ENCODE measurements at regions not wholly inside any gene's neighbourhood (a gene's known extent, or its start where the extent isn't known, plus 50 kb on each side); places are given as distances from the start of the nearest gene placed in this dataset.
A peak's percentile ranks its signal among the peaks of the same experiment; 100 is the strongest.
"Not testable (repeated sequence)": the region's sequence is repeated elsewhere in the genome, so short reads cannot be mapped to it uniquely, and the experiment has no call there.

DNA sequence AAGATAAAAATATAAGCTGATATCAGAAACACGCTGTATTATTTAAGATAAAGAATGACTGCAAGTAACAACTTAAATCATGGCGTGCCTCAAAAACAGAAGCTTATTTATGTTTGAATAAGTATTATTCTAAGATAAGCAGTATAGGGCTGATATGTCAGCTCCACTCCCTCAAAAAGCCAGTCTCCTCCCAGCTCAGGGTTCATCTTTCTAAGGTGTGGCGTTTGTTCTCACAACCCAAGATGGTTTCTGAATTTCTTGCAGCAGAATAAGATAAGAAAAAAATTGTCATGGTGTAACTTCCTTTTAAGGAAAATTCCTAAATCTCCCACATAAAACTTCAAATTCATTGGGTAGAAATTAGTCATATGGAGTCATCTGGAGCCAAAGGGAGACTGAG is 166.1 kb upstream of the POU1F1 start:
- H3K27ac Mint-ChIP-seq (ENCODE audit: unreplicated experiment) = no peak overlapping the region
- intact Hi-C loops (cut with micrococcal nuclease; ENCODE audit: unreplicated experiment) = no loop called here
- CTCF ChIA-PET = interaction anchor here (0.6 kb wide), 2 partner anchors 19 to 20 kb away, joined by 3 to 4 read pairs; no protein-coding TSS in a partner anchor
- no peak for DNase-seq
- H3K4me1 Mint-ChIP-seq (ENCODE audit: low read depth, unreplicated experiment) = peaks cover 18% of the 10 kb centered on the region
- no peaks in the 10 kb centered on the region for H3K27me3 Mint-ChIP-seq (ENCODE audit: unreplicated experiment)
- no TSS peak for BruUV-seq (replicated peaks)
- no peak overlapping the region for H3K4me3 Mint-ChIP-seq (ENCODE audit: low read depth, unreplicated experiment)
- H3K9me3 Mint-ChIP-seq (ENCODE audit: low read depth, unreplicated experiment) = peaks cover 3% of the 10 kb centered on the region
- H3K36me3 Mint-ChIP-seq (ENCODE audit: insufficient read depth, unreplicated experiment) = no peaks in the 10 kb centered on the region
- TF ChIP-seq, protein P1, sequence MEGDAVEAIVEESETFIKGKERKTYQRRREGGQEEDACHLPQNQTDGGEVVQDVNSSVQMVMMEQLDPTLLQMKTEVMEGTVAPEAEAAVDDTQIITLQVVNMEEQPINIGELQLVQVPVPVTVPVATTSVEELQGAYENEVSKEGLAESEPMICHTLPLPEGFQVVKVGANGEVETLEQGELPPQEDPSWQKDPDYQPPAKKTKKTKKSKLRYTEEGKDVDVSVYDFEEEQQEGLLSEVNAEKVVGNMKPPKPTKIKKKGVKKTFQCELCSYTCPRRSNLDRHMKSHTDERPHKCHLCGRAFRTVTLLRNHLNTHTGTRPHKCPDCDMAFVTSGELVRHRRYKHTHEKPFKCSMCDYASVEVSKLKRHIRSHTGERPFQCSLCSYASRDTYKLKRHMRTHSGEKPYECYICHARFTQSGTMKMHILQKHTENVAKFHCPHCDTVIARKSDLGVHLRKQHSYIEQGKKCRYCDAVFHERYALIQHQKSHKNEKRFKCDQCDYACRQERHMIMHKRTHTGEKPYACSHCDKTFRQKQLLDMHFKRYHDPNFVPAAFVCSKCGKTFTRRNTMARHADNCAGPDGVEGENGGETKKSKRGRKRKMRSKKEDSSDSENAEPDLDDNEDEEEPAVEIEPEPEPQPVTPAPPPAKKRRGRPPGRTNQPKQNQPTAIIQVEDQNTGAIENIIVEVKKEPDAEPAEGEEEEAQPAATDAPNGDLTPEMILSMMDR (IDR thresholded peaks at IDR 0.05; ENCODE audit: unreplicated experiment) = no peak

DNA sequence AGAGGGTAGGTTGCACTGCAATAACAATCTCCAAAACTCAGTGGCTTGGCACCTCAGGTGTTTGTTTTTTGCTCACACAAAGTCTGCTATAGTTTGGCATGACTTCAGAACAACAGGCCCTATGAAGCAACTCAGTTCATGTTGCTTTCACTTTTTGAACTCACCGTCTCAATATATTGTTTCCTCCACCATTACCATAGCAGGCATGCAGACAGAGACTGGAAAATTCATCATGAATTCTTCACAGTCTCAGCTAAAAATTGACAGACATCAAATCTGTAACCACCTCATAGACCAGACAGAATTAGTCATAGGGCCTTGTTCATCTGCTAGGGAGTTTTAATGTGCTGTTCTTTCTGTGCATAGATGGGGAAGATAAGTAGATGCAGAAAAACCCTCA is 161.4 kb upstream of the POU1F1 start:
- intact Hi-C loops (cut with micrococcal nuclease; ENCODE audit: unreplicated experiment) = no loop called here

DNA sequence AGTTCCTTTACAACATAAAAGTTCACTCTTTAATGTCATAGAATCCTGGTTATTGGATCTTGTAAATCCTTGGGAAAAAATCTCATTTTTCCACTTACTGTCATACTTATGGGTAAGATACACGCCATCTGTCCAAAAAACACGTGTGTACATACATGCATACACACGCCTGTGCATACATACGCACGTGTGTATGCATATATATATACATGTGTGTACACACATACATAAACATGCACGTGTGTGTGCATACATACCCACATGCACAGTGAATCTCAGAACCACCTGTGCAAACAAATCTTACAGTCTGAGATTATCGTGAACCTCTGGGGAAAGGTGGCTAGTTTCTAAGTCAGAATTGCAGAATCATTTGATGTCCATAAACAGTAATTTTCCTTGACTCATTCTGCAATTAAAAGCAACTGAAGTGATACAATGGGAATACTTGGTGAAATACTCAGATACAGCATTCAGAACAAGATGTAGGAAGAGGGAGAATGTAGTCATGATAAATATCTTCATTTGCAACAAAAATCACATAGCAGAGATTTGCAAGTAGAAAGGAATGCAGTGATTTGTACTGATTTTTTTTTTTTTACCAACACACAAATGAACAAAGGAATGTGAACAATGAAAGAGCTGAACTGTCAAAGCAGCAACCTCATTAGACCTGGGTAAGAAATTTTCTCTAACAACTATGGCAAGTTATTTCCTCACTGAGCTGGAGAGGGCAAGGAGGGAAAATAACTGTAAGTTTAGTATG is 160.6 kb upstream of the POU1F1 start:
- TF ChIP-seq, protein P1 (IDR thresholded peaks at IDR 0.05; ENCODE audit: unreplicated experiment) = no peak
- peak overlapping the region; percentile 23 for H3K27ac Mint-ChIP-seq (ENCODE audit: unreplicated experiment)
- DNase-seq = no peak

More for the DNA sequence above, 161.4 kb upstream of the POU1F1 start:
- CTCF ChIA-PET = interaction anchor here (0.7 kb wide), 1 partner anchor 65 kb away, joined by 3 read pairs; no protein-coding TSS in a partner anchor
- Mint-ChIP-seq H3K4me1 (ENCODE audit: low read depth, unreplicated experiment) (peaks cover 36% of the 10 kb centered on the region), H3K27me3 (ENCODE audit: unreplicated experiment) (no peaks in the 10 kb centered on the region), H3K9me3 (ENCODE audit: low read depth, unreplicated experiment) (peaks cover 2% of the 10 kb centered on the region), H3K36me3 (ENCODE audit: insufficient read depth, unreplicated experiment) (no peaks in the 10 kb centered on the region), H3K4me3 (ENCODE audit: low read depth, unreplicated experiment) (no peak overlapping the region), H3K27ac (ENCODE audit: unreplicated experiment) (no peak overlapping the region)
- TF ChIP-seq, protein P1 (IDR thresholded peaks at IDR 0.05; ENCODE audit: unreplicated experiment) = no peak
- no peak for DNase-seq
- BruUV-seq (replicated peaks) = no TSS peak

DNA sequence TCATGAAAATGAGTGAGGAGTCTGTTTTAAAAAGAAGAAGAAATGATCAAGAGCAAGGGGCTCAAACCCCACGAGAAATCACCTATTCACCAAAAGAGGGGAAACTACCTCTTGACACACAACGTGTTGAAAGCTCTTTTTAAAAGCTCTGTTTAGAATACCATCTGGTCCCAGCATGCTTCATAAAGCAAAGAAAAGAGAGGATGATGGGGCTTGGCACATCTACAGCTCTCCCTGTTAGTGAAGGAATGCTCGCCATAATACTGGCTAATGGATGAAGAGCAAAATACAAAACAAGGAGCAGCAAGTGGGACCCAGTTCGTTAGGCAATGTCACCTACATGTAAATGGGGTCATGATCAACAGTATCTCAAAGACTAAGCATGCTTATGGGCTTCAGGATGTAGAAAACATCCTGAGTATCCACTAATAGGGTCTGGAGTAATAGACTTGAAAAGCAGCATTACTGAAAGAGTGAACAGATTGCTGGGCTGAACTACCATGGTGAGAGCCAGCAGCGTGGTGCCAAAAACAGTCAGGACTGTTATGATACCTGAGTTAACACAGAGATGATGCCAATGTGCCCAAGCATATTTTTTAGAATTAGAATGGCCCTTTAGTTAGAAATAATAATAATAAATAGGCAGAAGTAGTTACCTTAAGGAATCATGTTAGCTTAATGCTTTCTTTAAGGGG is 159.7 kb upstream of the POU1F1 start:
- H3K4me1 Mint-ChIP-seq (ENCODE audit: low read depth, unreplicated experiment) = peaks cover 36% of the 10 kb centered on the region
- no peaks in the 10 kb centered on the region for H3K27me3 Mint-ChIP-seq (ENCODE audit: unreplicated experiment)
- peaks cover 2% of the 10 kb centered on the region for H3K9me3 Mint-ChIP-seq (ENCODE audit: low read depth, unreplicated experiment)
- CTCF ChIA-PET = no interaction called here
- BruUV-seq (replicated peaks) = no TSS peak
- no peak overlapping the region for H3K4me3 Mint-ChIP-seq (ENCODE audit: low read depth, unreplicated experiment)
- H3K27ac Mint-ChIP-seq (ENCODE audit: unreplicated experiment) = no peak overlapping the region
- DNase-seq = no peak
- no peaks in the 10 kb centered on the region for H3K36me3 Mint-ChIP-seq (ENCODE audit: insufficient read depth, unreplicated experiment)
- intact Hi-C loops (cut with micrococcal nuclease; ENCODE audit: unreplicated experiment) = no loop called here
- TF ChIP-seq, protein P1 (IDR thresholded peaks at IDR 0.05; ENCODE audit: unreplicated experiment) = no peak

More for the DNA sequence above, 160.6 kb upstream of the POU1F1 start:
- CTCF ChIA-PET = interaction anchor here (0.7 kb wide), 1 partner anchor 64 kb away, joined by 3 read pairs; no protein-coding TSS in a partner anchor
- no TSS peak for BruUV-seq (replicated peaks)
- intact Hi-C loops (cut with micrococcal nuclease; ENCODE audit: unreplicated experiment) = no loop called here
- H3K4me3 Mint-ChIP-seq (ENCODE audit: low read depth, unreplicated experiment) = no peak overlapping the region
- H3K4me1 Mint-ChIP-seq (ENCODE audit: low read depth, unreplicated experiment) = peaks cover 36% of the 10 kb centered on the region
- H3K9me3 Mint-ChIP-seq (ENCODE audit: low read depth, unreplicated experiment) = peaks cover 2% of the 10 kb centered on the region
- H3K36me3 Mint-ChIP-seq (ENCODE audit: insufficient read depth, unreplicated experiment) = no peaks in the 10 kb centered on the region
- H3K27me3 Mint-ChIP-seq (ENCODE audit: unreplicated experiment) = no peaks in the 10 kb centered on the region

DNA sequence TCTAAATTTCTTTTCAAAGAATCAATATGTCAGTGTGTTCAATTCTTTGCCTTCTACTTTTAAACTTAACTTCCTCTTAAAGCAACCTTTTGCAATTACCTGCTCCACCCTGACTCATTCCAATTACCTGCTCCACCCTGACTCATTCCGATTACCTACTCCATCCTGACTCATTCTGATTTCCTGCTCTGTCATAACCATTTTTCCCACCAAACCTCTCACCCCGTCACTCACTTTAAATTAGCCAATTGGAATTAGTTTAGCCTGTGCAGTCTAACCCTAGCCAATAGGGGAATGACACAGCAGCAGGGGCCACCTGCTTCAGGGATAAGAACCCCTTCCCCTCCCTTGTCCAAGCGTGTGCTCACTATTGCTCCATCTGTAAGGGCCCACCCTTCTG is 157.1 kb upstream of the POU1F1 start:
- H3K4me3 Mint-ChIP-seq (ENCODE audit: low read depth, unreplicated experiment); CTCF ChIA-PET; H3K27me3 Mint-ChIP-seq (ENCODE audit: unreplicated experiment); intact Hi-C loops (cut with micrococcal nuclease; ENCODE audit: unreplicated experiment); BruUV-seq (replicated peaks); H3K9me3 Mint-ChIP-seq (ENCODE audit: low read depth, unreplicated experiment); H3K36me3 Mint-ChIP-seq (ENCODE audit: insufficient read depth, unreplicated experiment): not testable (repeated sequence)
- Mint-ChIP-seq H3K27ac (ENCODE audit: unreplicated experiment) (peak overlapping the region; percentile 31), H3K4me1 (ENCODE audit: low read depth, unreplicated experiment) (peaks cover 25% of the 10 kb centered on the region)
- peak; percentile 7 for DNase-seq

Measured in Calu3 (cell line).